Type B pancreatic cell (in vitro differentiated cells): ENCODE measurements at regions not wholly inside any gene's neighbourhood (a gene's known extent, or its start where the extent isn't known, plus 50 kb on each side); places are given as distances from the start of the nearest gene placed in this dataset.
A peak's percentile ranks its signal among the peaks of the same experiment; 100 is the strongest.

Source experiments
- DNase-seq: peaks from one replicate; pipeline ENCODE4 v3.0.0; 2021; ENCODE audit warnings: mixed read lengths; ENCODE audit not compliant: unreplicated experiment; ENCODE audit errors: extremely low spot score
- H3K27ac Mint-ChIP-seq: 2 replicates; pipeline ENCODE4 v1.8.0; 2021; ENCODE audit warnings: mild to moderate bottlenecking, mixed read lengths
- H3K27me3 Mint-ChIP-seq: 2 replicates; pipeline ENCODE4 v1.8.0; 2021; ENCODE audit warnings: mixed read lengths
- H3K36me3 Mint-ChIP-seq: 2 replicates; pipeline ENCODE4 v1.8.0; 2021; ENCODE audit warnings: mixed read lengths
- H3K4me1 Mint-ChIP-seq: one replicate; pipeline ENCODE4 v1.8.0; 2021; ENCODE audit warnings: mixed read lengths; ENCODE audit not compliant: unreplicated experiment
- H3K4me3 Mint-ChIP-seq: 2 replicates; pipeline ENCODE4 v1.8.0; 2021; ENCODE audit warnings: mild to moderate bottlenecking, mixed read lengths
- H3K9me3 Mint-ChIP-seq: 2 replicates; pipeline ENCODE4 v1.8.0; 2021; ENCODE audit warnings: mixed read lengths
- TF ChIP-seq, protein P1 (sequence below): fragments of 200-600 bp; sonication (generic); conservative IDR thresholded peaks from 2 replicates; pipeline ENCODE4 v1.5.0; 2021; ENCODE audit warnings: antibody characterized with exemption, mild to moderate bottlenecking

DNA sequence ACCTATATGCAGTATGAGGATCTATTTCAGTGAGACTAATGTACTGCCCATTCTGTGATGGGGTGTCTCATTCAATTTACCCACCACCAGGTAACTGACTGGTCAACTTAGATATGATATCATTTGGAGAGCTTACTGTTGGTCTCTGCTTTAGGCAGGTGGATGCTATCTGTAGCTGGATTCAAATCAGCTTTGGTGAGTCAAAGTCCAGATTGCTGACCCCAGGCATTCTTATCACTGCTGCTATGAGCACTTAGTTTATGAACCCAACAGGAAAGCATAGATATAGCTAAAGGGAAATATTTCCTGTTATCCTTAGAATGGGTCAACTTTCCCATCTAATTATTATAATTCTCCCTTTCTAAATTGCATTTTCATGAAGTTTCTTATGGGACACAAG, 1295.2 kb upstream of the SPRY2 start:
- no peak overlapping the region for H3K27ac Mint-ChIP-seq
- no peak overlapping the region for H3K4me3 Mint-ChIP-seq
- TF ChIP-seq, protein P1, sequence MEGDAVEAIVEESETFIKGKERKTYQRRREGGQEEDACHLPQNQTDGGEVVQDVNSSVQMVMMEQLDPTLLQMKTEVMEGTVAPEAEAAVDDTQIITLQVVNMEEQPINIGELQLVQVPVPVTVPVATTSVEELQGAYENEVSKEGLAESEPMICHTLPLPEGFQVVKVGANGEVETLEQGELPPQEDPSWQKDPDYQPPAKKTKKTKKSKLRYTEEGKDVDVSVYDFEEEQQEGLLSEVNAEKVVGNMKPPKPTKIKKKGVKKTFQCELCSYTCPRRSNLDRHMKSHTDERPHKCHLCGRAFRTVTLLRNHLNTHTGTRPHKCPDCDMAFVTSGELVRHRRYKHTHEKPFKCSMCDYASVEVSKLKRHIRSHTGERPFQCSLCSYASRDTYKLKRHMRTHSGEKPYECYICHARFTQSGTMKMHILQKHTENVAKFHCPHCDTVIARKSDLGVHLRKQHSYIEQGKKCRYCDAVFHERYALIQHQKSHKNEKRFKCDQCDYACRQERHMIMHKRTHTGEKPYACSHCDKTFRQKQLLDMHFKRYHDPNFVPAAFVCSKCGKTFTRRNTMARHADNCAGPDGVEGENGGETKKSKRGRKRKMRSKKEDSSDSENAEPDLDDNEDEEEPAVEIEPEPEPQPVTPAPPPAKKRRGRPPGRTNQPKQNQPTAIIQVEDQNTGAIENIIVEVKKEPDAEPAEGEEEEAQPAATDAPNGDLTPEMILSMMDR = no peak
- no peak for DNase-seq
- no peaks in the 10 kb centered on the region for H3K9me3 Mint-ChIP-seq
- no peaks in the 10 kb centered on the region for H3K27me3 Mint-ChIP-seq
- H3K36me3 Mint-ChIP-seq = no peaks in the 10 kb centered on the region
- no peaks in the 10 kb centered on the region for H3K4me1 Mint-ChIP-seq

DNA sequence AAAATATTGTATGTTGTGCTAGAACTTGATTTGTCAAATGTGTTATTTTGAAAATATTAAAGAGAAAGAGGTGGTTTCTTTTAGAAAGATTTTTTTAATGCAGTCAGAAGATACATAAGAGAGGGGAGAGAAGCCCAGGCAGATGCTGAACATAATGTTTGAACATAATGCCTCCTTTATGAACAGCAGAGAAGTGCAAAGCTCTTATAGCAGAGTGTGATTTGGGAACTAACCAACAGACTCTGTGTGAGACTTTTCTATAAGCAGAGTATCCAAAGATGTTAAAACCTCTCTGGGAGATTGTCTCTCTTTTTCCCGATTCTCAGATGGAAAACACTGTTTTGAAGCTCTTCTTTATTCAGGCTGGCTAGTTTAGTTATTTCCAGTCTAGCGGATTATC, 1274.1 kb upstream of the SPRY2 start:
- no peaks in the 10 kb centered on the region for H3K4me1 Mint-ChIP-seq
- no peak overlapping the region for H3K4me3 Mint-ChIP-seq
- no peaks in the 10 kb centered on the region for H3K27me3 Mint-ChIP-seq
- DNase-seq = no peak
- TF ChIP-seq, protein P1 = no peak
- H3K9me3 Mint-ChIP-seq = peaks cover 5% of the 10 kb centered on the region
- H3K36me3 Mint-ChIP-seq = no peaks in the 10 kb centered on the region
- no peak overlapping the region for H3K27ac Mint-ChIP-seq

DNA sequence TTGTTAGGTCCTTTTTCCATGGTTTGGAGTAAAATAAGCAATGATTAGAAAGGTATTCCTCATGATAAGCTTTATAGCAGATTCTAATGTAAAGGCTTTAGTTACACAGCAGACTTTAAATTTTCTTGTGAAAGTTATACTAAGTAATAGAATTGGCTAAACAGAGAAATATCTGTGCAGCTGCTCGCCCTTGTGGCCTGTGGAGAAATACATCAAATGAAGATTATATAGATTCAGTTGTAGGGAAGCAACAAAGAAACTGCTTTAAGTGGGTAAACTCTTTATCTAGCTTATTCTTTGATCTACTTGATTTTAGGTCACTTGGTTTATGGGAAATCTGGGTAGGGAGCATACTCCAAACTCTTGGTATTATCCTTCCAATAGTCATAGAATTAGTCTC, 1269.7 kb upstream of the SPRY2 start:
- peaks cover 5% of the 10 kb centered on the region for H3K9me3 Mint-ChIP-seq
- no peak for DNase-seq
- no peaks in the 10 kb centered on the region for H3K4me1 Mint-ChIP-seq
- no peaks in the 10 kb centered on the region for H3K27me3 Mint-ChIP-seq
- no peak overlapping the region for H3K27ac Mint-ChIP-seq
- H3K36me3 Mint-ChIP-seq = no peaks in the 10 kb centered on the region
- TF ChIP-seq, protein P1 = peak; percentile 21
- no peak overlapping the region for H3K4me3 Mint-ChIP-seq

DNA sequence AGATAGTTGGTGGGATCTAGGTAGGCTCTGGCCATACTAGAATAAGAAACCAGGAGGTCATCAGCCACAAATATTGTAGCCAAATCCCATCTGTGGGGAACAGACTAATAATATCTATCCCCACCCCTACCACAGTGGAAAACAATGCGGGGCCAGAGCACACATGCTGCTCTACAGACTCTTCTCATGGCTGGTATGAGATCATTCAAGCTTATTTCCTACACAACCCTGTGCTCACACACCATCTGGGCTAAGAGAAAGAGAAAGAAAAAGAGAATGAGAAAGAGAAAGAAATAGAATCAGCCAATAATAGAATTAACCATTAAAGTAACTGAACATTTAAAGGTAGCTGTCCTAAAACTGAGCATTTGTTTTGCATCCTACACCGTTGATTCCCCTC, 1268.4 kb upstream of the SPRY2 start:
- Mint-ChIP-seq H3K27ac (no peak overlapping the region), H3K9me3 (peaks cover 5% of the 10 kb centered on the region), H3K4me1 (no peaks in the 10 kb centered on the region), H3K27me3 (no peaks in the 10 kb centered on the region), H3K4me3 (no peak overlapping the region), H3K36me3 (no peaks in the 10 kb centered on the region)
- no peak for DNase-seq
- TF ChIP-seq, protein P1 = no peak

DNA sequence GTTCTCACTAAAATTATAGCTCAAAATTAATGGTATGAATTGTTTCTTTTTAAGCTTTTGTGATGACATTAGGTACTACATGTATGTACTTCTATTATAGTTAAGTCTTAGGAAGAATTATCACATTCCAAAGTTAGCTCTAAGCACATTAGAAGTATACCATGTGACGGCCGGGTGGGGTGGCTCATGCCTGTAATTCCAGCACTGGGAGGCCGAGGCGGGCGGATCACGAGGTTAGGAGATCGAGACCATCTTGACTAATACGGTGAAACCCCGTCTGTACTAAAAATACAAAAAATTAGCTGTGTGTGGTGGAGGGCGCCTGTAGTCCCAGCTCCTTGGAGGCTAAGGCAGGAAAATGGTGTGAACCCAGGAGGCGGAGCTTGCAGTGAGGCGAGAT, 1265.1 kb upstream of the SPRY2 start:
- H3K36me3 Mint-ChIP-seq = no peaks in the 10 kb centered on the region
- no peak overlapping the region for H3K4me3 Mint-ChIP-seq
- no peak for DNase-seq
- no peaks in the 10 kb centered on the region for H3K9me3 Mint-ChIP-seq
- no peak overlapping the region for H3K27ac Mint-ChIP-seq
- TF ChIP-seq, protein P1 = no peak
- H3K27me3 Mint-ChIP-seq = no peaks in the 10 kb centered on the region
- no peaks in the 10 kb centered on the region for H3K4me1 Mint-ChIP-seq

DNA sequence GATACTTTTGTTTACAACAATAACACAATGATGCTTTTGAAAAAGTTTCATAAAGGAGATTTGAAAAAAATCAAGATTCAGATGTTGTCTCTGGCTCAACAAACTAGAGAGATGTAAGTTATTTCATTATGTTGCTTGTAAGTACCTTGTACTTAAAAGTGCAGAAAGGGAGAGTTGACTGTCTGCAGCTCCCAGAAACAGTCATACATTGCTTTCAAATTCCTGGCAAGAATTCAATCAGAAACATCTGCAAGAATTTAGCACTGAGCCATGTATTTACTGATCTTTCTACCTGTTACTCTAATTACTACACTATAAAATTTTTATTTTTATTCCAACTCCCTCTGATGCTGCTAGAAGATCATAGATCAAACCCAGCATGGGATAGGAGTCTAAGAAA, 1261.3 kb upstream of the SPRY2 start:
- H3K27ac Mint-ChIP-seq = no peak overlapping the region
- H3K4me3 Mint-ChIP-seq = no peak overlapping the region
- H3K4me1 Mint-ChIP-seq = no peaks in the 10 kb centered on the region
- H3K36me3 Mint-ChIP-seq = no peaks in the 10 kb centered on the region
- TF ChIP-seq, protein P1 = no peak
- no peaks in the 10 kb centered on the region for H3K9me3 Mint-ChIP-seq
- DNase-seq = no peak
- no peaks in the 10 kb centered on the region for H3K27me3 Mint-ChIP-seq
